HG02610 (cell line): ENCODE measurements at regions not wholly inside any gene's neighbourhood (a gene's known extent, or its start where the extent isn't known, plus 50 kb on each side); places are given as distances from the start of the nearest gene placed in this dataset.

Experiments
- ATAC-seq: cut with Tn5 transposase; IDR thresholded peaks from one replicate; pipeline ENCODE4 v1.9.1; 2021; ENCODE audit warnings: mild to moderate bottlenecking, moderate library complexity; ENCODE audit not compliant: unreplicated experiment

- no peak for ATAC-seq
These were observed 1141.6 kb downstream of the IGSF11 start for GRCh38 chr3:117893001-117893400.

GRCh38 chr3:117893638-117894037 is 1141.0 kb downstream of the IGSF11 start:
- ATAC-seq: no peak

DNA sequence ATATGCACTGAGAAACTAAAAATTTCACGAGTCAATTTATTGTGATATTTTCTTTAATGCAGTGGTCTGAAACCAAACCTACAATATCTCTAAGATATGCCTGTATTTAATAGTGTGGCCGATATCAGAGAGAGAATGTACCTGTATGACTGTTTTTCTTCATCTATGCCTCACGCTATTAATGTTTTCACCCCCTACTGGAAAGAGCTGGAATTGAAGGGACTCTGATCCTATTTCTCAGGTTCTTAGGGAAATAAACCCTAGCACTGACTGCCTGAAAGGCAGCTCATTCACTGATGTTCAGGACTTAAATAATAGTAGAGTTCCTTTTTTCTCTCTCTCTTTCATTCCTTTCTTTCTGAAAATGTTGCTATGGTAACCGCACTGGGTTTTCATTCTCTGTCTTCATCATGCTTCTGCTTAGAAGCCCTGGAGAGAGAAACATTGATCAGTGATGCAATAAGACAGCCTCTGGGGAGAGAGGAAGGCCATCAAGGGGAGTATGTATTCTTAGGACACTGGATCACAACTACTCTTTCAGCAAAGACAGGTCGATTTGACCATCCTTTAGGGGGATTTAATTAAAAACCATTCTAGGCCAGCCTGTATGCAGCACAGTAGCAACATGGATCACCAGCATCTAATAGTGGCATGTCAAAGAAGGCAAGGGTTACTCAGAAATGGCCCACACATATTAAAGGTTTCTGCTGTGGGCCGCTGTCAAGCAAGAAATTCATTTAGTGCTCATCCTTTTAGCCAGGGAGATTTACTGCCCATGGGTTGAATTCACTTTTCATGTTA is 1135.7 kb downstream of the IGSF11 start:
- ATAC-seq: no peak

DNA sequence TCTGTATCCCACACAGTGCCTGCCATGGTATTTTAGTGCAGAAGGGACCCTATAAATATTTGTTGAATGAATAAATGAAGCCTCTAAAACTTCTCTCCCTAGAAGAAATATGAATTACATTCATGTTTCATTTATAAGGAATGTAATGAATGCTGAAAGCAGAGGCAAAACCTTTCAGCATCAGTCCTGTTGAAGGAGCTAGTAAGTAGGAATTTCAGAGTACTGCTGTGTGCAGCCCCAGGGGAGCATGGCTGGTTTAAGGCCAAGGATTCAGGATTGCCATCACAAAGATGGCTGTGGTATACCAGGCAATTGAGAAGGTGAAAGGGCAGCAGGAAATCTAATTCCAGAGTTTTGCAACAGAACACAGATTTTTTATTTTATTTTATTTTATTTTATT is 1131.4 kb downstream of the IGSF11 start:
- ATAC-seq: no peak

- no peak for ATAC-seq
These were observed 1123.7 kb downstream of the IGSF11 start for GRCh38 chr3:117910820-117911521.

GRCh38 chr3:117912352-117912751 is 1122.3 kb downstream of the IGSF11 start:
- ATAC-seq: no peak

GRCh38 chr3:117914540-117915100 is 1120.0 kb downstream of the IGSF11 start:
- no peak for ATAC-seq

DNA sequence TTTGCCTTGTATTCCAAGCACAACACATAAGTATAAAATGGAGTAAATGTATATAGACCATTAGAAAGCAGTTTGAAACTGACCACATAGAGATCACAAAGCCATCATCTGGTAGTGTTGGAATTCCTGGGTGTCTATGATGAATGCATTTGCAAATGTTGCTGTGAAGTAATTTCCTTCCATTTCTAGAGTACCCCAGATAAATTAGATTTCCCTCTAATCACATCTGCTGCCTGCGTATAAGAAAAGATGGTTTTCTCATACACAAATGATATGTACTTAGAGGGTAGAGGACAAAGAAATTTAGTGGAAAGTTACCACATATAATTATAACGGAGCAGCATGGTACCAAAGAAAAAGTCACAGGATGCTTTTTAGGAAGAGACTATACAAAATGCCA is 1117.8 kb downstream of the IGSF11 start:
- ATAC-seq: no peak

- no peak for ATAC-seq
These were observed 1115.0 kb downstream of the IGSF11 start for GRCh38 chr3:117919621-117920020.

GRCh38 chr3:117920253-117920898 is 1114.3 kb downstream of the IGSF11 start:
- no peak for ATAC-seq

DNA sequence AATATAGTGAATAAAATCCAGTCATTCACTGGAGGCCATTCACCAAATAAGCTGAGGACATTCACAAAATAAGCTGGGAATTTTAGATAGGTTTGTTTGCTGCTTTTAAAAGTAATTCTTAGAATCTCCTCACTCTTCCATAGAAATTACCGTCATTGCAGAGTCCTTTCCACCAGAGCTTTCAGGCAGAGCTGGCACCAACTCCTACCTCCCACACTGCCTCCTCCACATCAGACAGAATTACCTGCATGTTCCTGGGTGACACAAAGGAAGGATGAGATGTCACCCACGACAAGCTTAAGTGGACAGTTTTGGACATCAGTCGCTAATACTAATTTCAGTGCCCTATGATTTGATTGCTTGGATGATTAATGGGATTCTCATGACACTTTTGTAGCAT is 1113.2 kb downstream of the IGSF11 start:
- ATAC-seq: no peak

- ATAC-seq: no peak
These were observed 1112.6 kb downstream of the IGSF11 start for GRCh38 chr3:117922039-117922438.

GRCh38 chr3:117926819-117927218 is 1107.8 kb downstream of the IGSF11 start:
- ATAC-seq: no peak

GRCh38 chr3:117927825-117928224 is 1106.8 kb downstream of the IGSF11 start:
- ATAC-seq: no peak

DNA sequence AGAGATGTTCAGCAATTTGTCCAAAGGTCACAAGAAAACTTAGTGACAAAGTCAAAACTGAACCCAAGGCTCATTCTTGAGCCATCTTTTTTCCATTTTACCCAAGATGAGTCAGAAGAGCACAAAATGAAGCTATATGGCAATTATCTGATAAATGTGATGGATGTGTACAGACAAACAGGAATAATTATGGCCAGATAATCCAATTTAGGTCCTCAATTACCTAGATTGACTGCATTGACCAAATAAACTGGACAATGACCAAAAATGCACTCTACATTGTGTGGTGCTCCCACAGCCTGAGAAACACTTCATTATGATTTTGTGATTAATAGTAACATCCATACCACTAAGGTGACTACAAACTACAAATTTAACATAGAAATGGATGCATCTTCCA is 1105.8 kb downstream of the IGSF11 start:
- no peak for ATAC-seq

DNA sequence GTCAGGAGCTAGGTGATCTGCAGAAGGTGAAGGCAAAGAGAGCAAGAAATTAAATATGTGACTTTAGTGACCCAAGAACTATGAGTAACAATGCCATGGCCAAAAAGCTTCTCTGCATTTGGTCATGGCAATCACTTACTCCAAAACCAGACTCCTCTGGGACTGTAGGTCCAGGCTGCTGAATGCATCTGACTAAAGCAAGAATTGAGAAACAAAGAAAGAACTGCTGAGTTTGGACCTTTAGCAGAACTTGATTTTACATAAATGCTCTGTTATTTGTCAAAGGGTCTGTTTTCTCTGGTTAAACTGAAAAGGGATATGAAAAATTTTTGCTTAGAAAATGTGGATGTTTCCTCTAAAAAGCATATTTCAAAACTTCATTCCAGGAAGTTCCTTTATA is 1102.2 kb downstream of the IGSF11 start:
- no peak for ATAC-seq

GRCh38 chr3:117936159-117936558 is 1098.5 kb downstream of the IGSF11 start:
- ATAC-seq: no peak

- ATAC-seq: no peak
These were observed 1095.7 kb downstream of the IGSF11 start for GRCh38 chr3:117938974-117939373.

DNA sequence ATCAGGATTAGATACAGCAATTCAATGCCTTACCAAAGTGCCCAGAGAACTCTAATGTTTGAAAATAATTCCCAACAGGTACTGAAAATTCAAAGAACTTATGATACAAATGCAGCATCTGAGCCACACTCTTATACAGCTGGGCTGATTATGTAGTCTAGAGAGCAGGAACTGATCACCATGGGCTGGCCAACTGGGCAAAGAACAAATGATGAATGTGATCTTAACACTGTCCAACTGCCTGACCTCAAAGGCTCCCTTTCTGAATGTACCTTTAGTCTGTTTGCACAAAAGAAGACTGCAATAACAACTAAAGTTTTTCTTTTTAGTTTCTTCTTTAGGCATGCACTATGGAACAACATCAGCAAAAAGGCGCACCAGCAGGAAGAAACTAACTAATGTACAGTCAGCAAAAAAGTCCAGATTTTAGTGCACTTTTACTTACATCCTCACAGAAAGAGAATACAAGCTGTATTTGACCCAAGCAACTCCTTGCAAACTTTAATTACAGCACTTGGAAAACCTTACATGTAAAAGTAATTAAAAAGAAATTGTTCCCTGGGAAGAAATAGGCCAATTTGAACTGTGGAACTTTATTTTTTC is 1095.1 kb downstream of the IGSF11 start:
- no peak for ATAC-seq

GRCh38 chr3:117941015-117941414 is 1093.6 kb downstream of the IGSF11 start:
- ATAC-seq: no peak

GRCh38 chr3:117941756-117942155 is 1092.9 kb downstream of the IGSF11 start:
- ATAC-seq: no peak
